Spleen (tissue), 11 donors: ENCODE measurements at regions not wholly inside any gene's neighbourhood (a gene's known extent, or its start where the extent isn't known, plus 50 kb on each side); places are given as distances from the start of the nearest gene placed in this dataset.

Experiments
- DNase-seq: peaks from one replicate; pipeline ENCODE4 v3.0.0-alpha.2; 2020
- H3K27ac ChIP-seq, 8 donors: fragments of 200-600 bp; sonication (generic) in 7 of 8; 1 replicate in 4 of 8; 2 replicates in 4 of 8; pipeline versions ENCODE4 v1.5.0 to v1.8.0; 2016 to 2021; ENCODE audit warnings: inconsistent platforms in 4 of 8, mild to moderate bottlenecking in 4 of 8, moderate library complexity in 1 of 8
- H3K27me3 ChIP-seq, 7 donors: fragments of 200-600 bp; sonication (generic) in 6 of 7; replicated peaks in 1 of 7; 1 replicate in 4 of 7; 2 replicates in 3 of 7; pipeline versions ENCODE4 v1.5.0 to v1.8.0; 2016 to 2021; ENCODE audit warnings: inconsistent platforms in 3 of 7, mild to moderate bottlenecking in 1 of 7
- H3K36me3 ChIP-seq, 6 donors: fragments of 200-600 bp; sonication (generic) in 5 of 6; 1 replicate in 4 of 6; 2 replicates in 2 of 6; pipeline versions ENCODE4 v1.5.0 to v1.8.0; 2016 to 2021; ENCODE audit warnings: inconsistent platforms in 2 of 6
- H3K4me1 ChIP-seq, 6 donors: fragments of 200-600 bp; sonication (generic) in 5 of 6; 1 replicate in 3 of 6; 2 replicates in 3 of 6; pipeline versions ENCODE4 v1.5.0 to v1.8.0; 2016 to 2021; ENCODE audit warnings: inconsistent platforms in 3 of 6
- H3K4me3 ChIP-seq, 8 donors: fragments of 200-600 bp; sonication (generic) in 7 of 8; 1 replicate in 4 of 8; 2 replicates in 4 of 8; pipeline versions ENCODE4 v1.5.0 to v1.8.0; 2016 to 2021; ENCODE audit warnings: inconsistent platforms in 4 of 8, mild to moderate bottlenecking in 4 of 8, moderate library complexity in 2 of 8
- H3K9me3 ChIP-seq, 8 donors: fragments of 200-600 bp; sonication (generic) in 7 of 8; 1 replicate in 4 of 8; 2 replicates in 4 of 8; pipeline versions ENCODE4 v1.5.0 to v1.8.0; 2016 to 2021; ENCODE audit warnings: inconsistent platforms in 4 of 8
- POLR2A ChIP-seq, 3 donors: fragments of 450-650 bp; IDR thresholded peaks; one replicate each; pipeline ENCODE4 v1.5.1; 2017; ENCODE audit warnings: antibody characterized with exemption in 3 of 3, mild to moderate bottlenecking in 1 of 3
- POLR2AphosphoS5 ChIP-seq, 3 donors: sonication (generic); formaldehyde crosslinking; IDR thresholded peaks; one replicate each; pipeline ENCODE4 v1.5.1; 2017; ENCODE audit warnings: antibody characterized with exemption in 3 of 3
- WGBS, 5 donors: extraction: QIAGEN DNeasy Blood & Tissue Kit in 3 of 5; methylation state at CpG; one replicate each; pipeline versions ENCODE4 v1.1.5 to v1.1.7; 2013 to 2018; 5-methylcytosine and 5-hydroxymethylcytosine counted together
- intact Hi-C: fragments of 100-400 bp; cut with DNase I; formaldehyde crosslinking; loops from one replicate; pipeline ENCODE4 v1.15.0; 2023; ENCODE audit warnings: low total_unique reads
- small RNA-seq, 4 donors: library from RNA; depleted of rRNA; stranded (forward); fragments of <200 nt; gene quantifications; one replicate each; pipeline ENCODE3, GENCODE V24; 2016
- TF ChIP-seq, protein P1 (sequence below), 11 experiments: fragments of 200-600 bp in 7 of 11; fragments of 450-650 bp in 4 of 11; sonication (generic) in 4 of 11; IDR thresholded peaks in 8 of 11; conservative IDR thresholded peaks in 3 of 11; 1 replicate in 7 of 11; 2 replicates in 4 of 11; pipeline versions ENCODE4 v1.4.0 to v1.8.0; 2016 to 2021; ENCODE audit warnings: antibody characterized with exemption in 11 of 11, inconsistent platforms in 4 of 11, mild to moderate bottlenecking in 1 of 11
- donor health status: healthy with polysubstance abuse.
- donor health status: DM: no; HTN: no; CAD: no; lungs with moderate emphysema.
- donor health status: DM: no; HTN: no; CAD: no.
- donor health status: Bipolar disorder and iron deficiency.
- donor health status: healthy.
- donor health status: DM: no; HTN: no; CAD: no.
- donor health status: DM: yes; HTN: yes; CAD: no.

DNA sequence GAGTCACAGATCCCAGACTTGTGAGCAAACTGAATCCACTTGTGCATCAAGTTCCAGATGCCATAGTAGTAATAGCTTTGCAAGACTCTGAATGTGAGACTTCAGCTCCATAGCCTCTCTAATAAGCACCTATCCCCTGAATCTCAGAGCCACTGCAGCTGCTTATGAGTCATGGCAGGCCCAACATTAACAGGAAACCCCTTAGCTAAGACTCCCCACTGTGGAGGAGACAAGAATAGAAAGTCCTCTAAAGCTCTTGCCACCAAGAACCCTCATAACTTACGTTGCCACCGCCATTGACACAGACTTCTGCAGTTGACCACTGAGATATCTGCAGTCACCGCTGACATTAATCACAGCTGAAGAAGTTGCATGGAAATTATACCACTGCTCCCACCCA, 62.9 kb upstream of the PDE3A start:
- H3K36me3 ChIP-seq: no peaks in the 10 kb centered on the region
- H3K4me3 ChIP-seq: no peak overlapping the region
- WGBS, 5 donors: 78 to 100% (median 96%) methylated on average over 3 of the region's 3 CpGs
- DNase-seq: no peak
- H3K4me1 ChIP-seq: no peaks in the 10 kb centered on the region
- no peaks in the 10 kb centered on the region for H3K27me3 ChIP-seq
- no peak overlapping the region for H3K27ac ChIP-seq
- peaks cover 0 to 39% (median 28%) of the 10 kb centered on the region in 8 donors for H3K9me3 ChIP-seq
- intact Hi-C loops: no loop called here
- TF ChIP-seq, protein P1, sequence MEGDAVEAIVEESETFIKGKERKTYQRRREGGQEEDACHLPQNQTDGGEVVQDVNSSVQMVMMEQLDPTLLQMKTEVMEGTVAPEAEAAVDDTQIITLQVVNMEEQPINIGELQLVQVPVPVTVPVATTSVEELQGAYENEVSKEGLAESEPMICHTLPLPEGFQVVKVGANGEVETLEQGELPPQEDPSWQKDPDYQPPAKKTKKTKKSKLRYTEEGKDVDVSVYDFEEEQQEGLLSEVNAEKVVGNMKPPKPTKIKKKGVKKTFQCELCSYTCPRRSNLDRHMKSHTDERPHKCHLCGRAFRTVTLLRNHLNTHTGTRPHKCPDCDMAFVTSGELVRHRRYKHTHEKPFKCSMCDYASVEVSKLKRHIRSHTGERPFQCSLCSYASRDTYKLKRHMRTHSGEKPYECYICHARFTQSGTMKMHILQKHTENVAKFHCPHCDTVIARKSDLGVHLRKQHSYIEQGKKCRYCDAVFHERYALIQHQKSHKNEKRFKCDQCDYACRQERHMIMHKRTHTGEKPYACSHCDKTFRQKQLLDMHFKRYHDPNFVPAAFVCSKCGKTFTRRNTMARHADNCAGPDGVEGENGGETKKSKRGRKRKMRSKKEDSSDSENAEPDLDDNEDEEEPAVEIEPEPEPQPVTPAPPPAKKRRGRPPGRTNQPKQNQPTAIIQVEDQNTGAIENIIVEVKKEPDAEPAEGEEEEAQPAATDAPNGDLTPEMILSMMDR (IDR thresholded peaks at IDR 0.05 in 8 of 11, conservative IDR thresholded peaks at IDR 0.05 in 3 of 11): no peak
- TF ChIP-seq POLR2A (IDR thresholded peaks at IDR 0.05) (no peak), POLR2AphosphoS5 (IDR thresholded peaks at IDR 0.05) (no peak)

DNA sequence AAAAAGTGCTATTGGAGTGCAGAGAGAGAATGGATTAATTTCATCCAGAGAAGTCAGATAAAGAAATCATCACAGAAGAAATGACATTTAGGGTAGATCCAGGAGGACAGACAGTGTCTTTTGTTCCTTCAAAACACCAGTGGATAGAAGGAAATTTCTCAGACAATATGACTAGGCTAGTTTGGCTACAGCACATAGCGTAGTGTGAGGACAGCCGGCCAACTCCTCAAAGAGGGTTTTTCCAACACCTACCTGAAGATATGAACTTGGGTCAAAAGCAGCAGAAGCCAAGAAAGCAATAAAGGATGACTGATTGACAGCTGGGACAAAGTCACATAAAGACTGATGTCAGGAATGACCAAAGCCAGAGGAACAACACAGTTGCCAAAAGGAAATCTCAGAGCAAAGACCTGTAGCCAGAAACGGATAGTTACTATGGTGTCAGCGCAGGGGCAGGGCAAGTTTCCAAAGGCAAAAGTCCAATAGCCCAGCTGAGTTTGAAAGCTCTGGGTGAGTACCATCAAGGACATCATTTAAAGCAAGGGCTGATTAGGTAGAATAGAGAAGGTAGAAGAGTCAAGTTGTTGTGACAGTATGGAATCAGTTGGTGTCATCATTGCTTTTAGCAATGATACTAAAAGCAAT, 58.7 kb upstream of the PDE3A start:
- Histone ChIP-seq H3K27ac (no peak overlapping the region), H3K27me3 (no peaks in the 10 kb centered on the region), H3K36me3 (no peaks in the 10 kb centered on the region), H3K4me1 (no peaks in the 10 kb centered on the region), H3K4me3 (no peak overlapping the region), H3K9me3 (peaks cover 0 to 33% (median 28%) of the 10 kb centered on the region in 8 donors)
- 89 to 94% (median 91%) methylated on average over 4 of the region's 4 CpGs for WGBS, 5 donors
- intact Hi-C loops: no loop called here
- TF ChIP-seq POLR2A (IDR thresholded peaks at IDR 0.05) (no peak), POLR2AphosphoS5 (IDR thresholded peaks at IDR 0.05) (no peak)
- TF ChIP-seq, protein P1 (IDR thresholded peaks at IDR 0.05 in 8 of 11, conservative IDR thresholded peaks at IDR 0.05 in 3 of 11): no peak
- no peak for DNase-seq

DNA sequence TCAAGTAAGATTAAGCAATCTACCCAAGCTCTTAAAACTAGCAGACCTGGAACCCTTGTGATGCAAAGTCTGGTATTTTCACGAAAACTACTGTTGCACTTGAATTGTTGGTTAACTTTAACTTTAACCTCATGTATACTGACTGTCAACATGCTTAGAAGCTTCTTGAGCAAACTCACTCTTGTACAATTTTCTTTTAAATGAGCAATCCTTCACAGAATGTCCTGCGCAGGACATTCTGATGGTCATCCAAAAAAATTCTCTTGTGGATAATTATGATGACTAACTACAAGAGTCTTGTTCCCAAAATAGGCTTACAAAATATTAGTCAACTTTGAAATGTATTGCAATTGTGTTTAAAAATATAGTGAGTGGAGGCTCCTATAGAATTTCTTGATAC, 54.0 kb upstream of the PDE3A start:
- no peaks in the 10 kb centered on the region for H3K4me1 ChIP-seq
- H3K36me3 ChIP-seq: no peaks in the 10 kb centered on the region
- no peak overlapping the region for H3K27ac ChIP-seq
- TF ChIP-seq POLR2AphosphoS5 (IDR thresholded peaks at IDR 0.05) (no peak), POLR2A (IDR thresholded peaks at IDR 0.05) (no peak)
- TF ChIP-seq, protein P1 (IDR thresholded peaks at IDR 0.05 in 8 of 11, conservative IDR thresholded peaks at IDR 0.05 in 3 of 11): no peak
- DNase-seq: no peak
- intact Hi-C loops: no loop called here
- H3K27me3 ChIP-seq: no peaks in the 10 kb centered on the region
- H3K4me3 ChIP-seq: no peak overlapping the region
- 79 to 91% (median 81%) methylated on average over 2 of the region's 2 CpGs for WGBS, 5 donors
- peaks cover 0 to 3% (median 0%) of the 10 kb centered on the region in 8 donors for H3K9me3 ChIP-seq

DNA sequence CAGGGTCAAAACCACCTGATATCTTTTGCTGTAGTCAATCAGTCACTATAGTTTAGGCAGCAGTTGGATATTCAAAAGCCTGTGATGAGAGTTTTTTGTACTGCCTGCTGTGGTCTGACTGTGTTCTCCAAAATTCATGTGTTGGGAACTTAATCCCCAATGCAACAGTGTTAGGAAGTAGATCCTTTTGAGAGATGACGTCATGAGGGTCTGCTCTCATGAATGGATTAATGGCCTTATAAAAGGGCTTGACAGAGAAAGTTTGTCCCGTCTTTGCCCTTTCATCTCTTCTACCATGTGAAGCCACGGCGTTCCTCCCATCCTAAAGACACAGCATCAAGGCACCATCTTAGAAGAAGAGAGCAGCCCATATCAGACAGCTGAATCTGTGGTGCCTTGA, 50.8 kb upstream of the PDE3A start:
- TF ChIP-seq POLR2A (IDR thresholded peaks at IDR 0.05): no peak
- 86 to 97% (median 91%) methylated on average over 4 of the region's 4 CpGs for WGBS, 5 donors
- Histone ChIP-seq H3K36me3 (no peaks in the 10 kb centered on the region), H3K9me3 (peaks cover 0 to 3% (median 0%) of the 10 kb centered on the region in 8 donors), H3K4me3 (no peak overlapping the region), H3K27ac (no peak overlapping the region), H3K4me1 (no peaks in the 10 kb centered on the region), H3K27me3 (no peaks in the 10 kb centered on the region)
- DNase-seq: no peak
- intact Hi-C loops: no loop called here

Small RNA genes in the stretch of these regions (small RNA-seq; reads per million reads assigned to genes)
- 0 reads per million in 4 donors for gene RNU1-146P
